ENCODE measurements at regions not wholly inside any gene's neighbourhood (a gene's known extent, or its start where the extent isn't known, plus 50 kb on each side); places are given as distances from the start of the nearest gene placed in this dataset.

DNA sequence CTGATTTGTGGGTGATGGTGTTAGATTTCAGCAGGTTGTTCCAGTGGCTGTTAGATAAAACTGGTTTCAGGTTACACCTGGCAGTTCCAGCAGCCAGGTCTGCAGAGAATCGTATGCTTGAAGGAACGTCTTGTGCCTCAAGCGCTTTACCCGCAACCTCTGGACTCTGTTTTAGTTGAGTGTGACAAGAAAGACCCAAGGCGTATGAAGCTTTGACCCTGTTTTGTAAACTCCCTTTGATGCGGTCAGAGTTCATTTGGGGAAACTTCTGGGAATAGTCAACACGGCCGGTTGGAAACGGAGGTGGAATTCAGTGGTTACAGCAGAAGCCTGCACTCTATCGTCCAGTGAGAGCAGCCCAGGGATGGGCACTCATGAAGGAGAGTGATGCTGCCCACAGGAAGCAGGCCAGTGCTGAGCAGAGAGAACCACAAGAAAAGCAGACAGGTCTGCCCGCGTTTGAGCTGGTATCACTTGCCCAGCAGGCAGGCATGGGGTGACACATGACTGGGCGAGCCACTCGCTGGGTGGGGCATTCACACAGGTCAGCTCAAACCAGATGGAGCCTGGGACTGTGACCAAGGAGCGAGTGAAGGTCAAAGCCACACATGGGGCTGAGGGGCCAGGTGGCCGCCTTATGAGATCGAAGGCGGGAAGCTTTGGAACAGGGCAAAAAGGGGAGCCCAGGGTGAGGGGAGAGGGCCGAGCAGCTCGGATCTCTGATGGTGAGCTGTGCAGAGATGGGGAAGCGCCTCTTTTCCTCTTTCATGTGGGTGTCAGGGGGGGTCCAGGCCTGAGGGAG is 99.6 kb upstream of the MBOAT2 start:
- Histone ChIP-seq H3K36me3 (replicated peaks; ENCODE audit: control insufficient read depth, insufficient read depth, low read length) (no peaks in the 10 kb centered on the region), H3K27me3 (ENCODE audit: control insufficient read depth, insufficient read depth, low read length) (no peaks in the 10 kb centered on the region), H3K4me3 (ENCODE audit: insufficient read depth, low read depth, low read length) (no peak overlapping the region)
- DNase-seq = peak; percentile 70

DNA sequence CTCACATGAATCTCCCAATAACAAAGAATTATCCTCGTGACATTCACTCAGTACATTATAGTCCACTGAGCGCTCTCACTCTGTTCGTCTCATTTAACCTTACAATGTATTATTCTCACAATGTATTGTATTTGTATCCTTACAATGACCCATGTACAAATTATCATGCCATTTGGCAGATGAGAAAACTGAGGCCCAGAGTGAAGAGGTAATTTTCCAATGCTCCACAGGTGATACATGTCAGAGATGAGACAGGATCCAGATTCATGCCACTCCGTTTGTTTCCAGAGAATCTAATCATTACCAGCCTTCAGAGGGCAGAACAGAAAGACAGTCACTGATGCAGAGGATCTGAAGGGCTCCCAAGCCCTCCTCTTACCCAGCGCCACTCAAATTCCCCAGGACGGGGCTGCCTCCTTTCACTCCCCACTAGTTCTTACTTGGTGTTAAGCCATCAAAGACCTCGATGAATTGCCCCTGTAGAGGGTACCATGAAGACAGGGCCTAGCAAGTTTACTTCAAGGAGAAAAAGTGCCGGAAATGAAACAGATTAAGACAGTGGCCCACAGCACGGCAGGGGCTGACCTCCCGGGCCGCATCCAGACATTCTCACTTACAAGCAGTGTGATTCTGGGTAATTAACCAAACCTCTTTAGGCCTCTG is 98.4 kb upstream of the MBOAT2 start:
- peak; percentile 32 for DNase-seq
- H3K36me3 ChIP-seq (replicated peaks; ENCODE audit: control insufficient read depth, insufficient read depth, low read length) = no peaks in the 10 kb centered on the region
- H3K4me3 ChIP-seq (ENCODE audit: insufficient read depth, low read depth, low read length) = no peak overlapping the region
- no peaks in the 10 kb centered on the region for H3K27me3 ChIP-seq (ENCODE audit: control insufficient read depth, insufficient read depth, low read length)

DNA sequence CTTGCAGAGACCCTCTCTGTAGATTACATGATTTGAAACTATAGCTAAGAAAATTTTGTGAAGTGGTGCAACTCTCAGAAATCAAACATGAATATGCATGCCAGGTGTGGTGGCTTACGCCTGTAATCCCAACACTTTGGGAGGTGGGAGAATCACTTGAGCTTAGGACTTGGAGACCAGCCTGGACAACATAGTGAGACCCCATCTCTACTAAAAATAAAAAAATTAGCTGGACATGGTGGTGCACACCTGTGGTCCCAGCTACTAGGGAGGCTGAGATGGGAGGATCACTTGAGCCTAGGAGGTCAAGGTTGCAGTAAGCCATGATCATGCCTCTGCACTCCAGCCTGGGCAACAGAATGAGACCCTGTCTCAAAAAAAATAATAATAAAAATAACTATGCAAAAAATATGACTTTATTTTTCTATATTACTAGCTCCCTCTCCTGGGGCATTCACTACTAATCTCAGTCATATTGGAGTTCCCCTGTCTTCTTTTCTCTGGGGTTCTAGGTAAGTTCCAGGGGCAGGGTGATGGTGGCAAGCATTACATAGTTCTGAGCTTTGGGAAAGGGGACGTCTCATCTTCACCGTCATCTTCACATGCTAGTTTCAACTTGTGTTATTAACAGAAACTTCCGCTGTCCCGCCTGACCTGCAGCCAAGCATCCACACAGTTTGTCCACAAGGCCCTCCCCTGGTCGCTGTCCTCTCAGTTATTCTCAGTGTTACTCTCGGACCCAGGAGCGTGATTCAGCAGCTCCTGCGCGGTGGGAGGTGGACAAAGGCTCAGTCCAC is 96.8 kb upstream of the MBOAT2 start:
- H3K36me3 ChIP-seq (replicated peaks; ENCODE audit: control insufficient read depth, insufficient read depth, low read length) = no peaks in the 10 kb centered on the region
- no peak for DNase-seq

DNA sequence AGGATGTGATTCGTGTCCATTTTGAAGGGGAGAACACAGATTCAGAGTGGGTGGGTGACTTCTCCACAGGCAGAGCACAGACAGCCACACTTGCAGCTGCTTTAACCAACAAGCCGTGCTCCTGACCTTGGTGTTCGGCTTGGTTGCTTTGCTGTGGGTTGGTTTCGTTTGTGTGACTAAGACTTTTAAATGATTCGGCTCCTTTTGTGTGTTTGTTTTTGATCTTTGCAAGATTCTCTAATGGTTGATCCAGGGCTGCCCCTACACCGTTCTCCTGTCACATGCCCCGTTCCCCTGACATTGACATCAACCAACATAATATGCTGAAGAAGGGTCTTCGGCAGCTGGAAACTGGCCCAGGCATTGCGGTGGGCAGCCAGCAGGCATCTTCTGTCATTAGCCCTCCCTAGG is 95.9 kb upstream of the MBOAT2 start:
- Histone ChIP-seq H3K27me3 (ENCODE audit: control insufficient read depth, insufficient read depth, low read length) (no peaks in the 10 kb centered on the region), H3K36me3 (replicated peaks; ENCODE audit: control insufficient read depth, insufficient read depth, low read length) (no peaks in the 10 kb centered on the region), H3K4me3 (ENCODE audit: insufficient read depth, low read depth, low read length) (no peak overlapping the region)
- DNase-seq = peak; percentile 23

More for the DNA sequence above, 96.8 kb upstream of the MBOAT2 start:
- Histone ChIP-seq H3K27me3 (ENCODE audit: control insufficient read depth, insufficient read depth, low read length) (no peaks in the 10 kb centered on the region), H3K4me3 (ENCODE audit: insufficient read depth, low read depth, low read length) (no peak overlapping the region)

- no peaks in the 10 kb centered on the region for H3K36me3 ChIP-seq (replicated peaks; ENCODE audit: control insufficient read depth, insufficient read depth, low read length)
- H3K27me3 ChIP-seq (ENCODE audit: control insufficient read depth, insufficient read depth, low read length) = no peaks in the 10 kb centered on the region; the same call in 1 of the 2 replicates
- DNase-seq = peak; percentile 21
- H3K4me3 ChIP-seq (ENCODE audit: insufficient read depth, low read depth, low read length) = no peak overlapping the region
These were observed 94.4 kb upstream of the MBOAT2 start for GRCh38 chr2:9097892-9098291.

DNA sequence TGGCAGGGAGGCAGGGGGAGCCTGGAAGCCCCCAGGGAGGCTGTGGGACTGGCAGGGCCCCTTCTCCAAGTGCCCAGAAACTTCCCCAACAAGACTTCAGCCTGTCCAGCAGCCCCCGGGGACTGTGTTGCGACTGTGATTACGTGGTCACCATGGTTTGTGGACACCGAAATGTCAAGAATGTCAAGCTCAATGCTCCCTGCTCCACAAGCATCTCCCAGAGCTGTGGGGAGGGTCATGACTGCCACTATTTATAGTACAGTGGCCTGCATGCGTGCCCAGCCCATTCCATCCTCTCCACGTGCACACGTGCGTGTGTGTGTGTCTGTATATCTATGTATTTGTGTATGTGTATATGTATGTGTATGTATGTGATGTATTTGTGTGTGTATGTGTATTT is 93.8 kb upstream of the MBOAT2 start:
- no peak overlapping the region for H3K4me3 ChIP-seq (ENCODE audit: insufficient read depth, low read depth, low read length)
- H3K36me3 ChIP-seq (replicated peaks; ENCODE audit: control insufficient read depth, insufficient read depth, low read length) = no peaks in the 10 kb centered on the region
- H3K27me3 ChIP-seq (ENCODE audit: control insufficient read depth, insufficient read depth, low read length) = no peaks in the 10 kb centered on the region; the same call in 1 of the 2 replicates
- DNase-seq = peak; percentile 29

- Histone ChIP-seq H3K36me3 (replicated peaks; ENCODE audit: control insufficient read depth, insufficient read depth, low read length) (no peaks in the 10 kb centered on the region), H3K27me3 (ENCODE audit: control insufficient read depth, insufficient read depth, low read length) (no peaks in the 10 kb centered on the region; the same call in 1 of the 2 replicates), H3K4me3 (ENCODE audit: insufficient read depth, low read depth, low read length) (no peak overlapping the region)
- DNase-seq = peak; percentile 46
These were observed 93.3 kb upstream of the MBOAT2 start for GRCh38 chr2:9096761-9097160.

DNA sequence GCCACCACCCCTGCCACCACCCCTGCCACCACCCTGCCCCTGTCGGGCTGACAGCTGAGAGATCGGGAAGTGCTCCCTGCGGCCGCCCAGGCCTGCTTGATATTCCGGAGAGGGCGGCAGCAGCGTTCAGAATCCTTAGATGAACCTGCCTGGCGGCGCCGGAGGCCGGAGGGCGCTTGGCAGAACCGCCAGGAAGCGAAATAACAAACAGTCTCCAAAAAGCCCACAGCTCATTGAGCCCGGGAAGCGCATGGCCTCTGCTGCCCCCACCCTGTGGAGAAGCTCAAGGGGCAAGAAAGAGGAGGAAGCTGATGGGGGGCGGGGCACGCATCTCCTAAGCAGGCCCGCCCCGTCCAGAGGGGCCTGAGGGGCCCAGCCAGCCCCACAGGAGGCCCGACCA is 92.2 kb upstream of the MBOAT2 start:
- peak; percentile 91 for DNase-seq
- Histone ChIP-seq H3K27me3 (ENCODE audit: control insufficient read depth, insufficient read depth, low read length) (no peaks in the 10 kb centered on the region; the same call in 1 of the 2 replicates), H3K4me3 (ENCODE audit: insufficient read depth, low read depth, low read length) (no peak overlapping the region; the same call in 1 of the 2 replicates), H3K36me3 (replicated peaks; ENCODE audit: control insufficient read depth, insufficient read depth, low read length) (no peaks in the 10 kb centered on the region)

DNA sequence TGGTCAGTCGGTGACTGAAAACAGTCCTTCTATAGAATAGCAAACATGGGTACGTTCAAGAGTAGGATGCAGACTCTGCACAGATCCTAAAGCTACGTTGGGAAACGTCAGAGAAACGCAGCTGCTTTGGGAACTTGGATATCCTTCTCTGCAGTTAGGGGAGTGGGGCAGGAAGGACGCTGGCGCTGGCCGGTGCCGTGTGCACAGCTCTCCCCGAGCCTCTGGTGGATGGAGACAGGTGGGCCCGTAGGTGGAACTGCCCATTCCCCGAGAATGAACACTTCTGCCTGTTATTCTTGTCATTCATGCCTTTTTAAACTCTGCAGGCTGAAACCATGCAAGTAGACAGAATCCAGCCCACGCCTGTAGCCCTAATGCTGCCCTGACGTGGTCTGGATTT is 91.7 kb upstream of the MBOAT2 start:
- peak; percentile 53 for DNase-seq
- Histone ChIP-seq H3K27me3 (ENCODE audit: control insufficient read depth, insufficient read depth, low read length) (no peaks in the 10 kb centered on the region; the same call in 1 of the 2 replicates), H3K36me3 (replicated peaks; ENCODE audit: control insufficient read depth, insufficient read depth, low read length) (no peaks in the 10 kb centered on the region), H3K4me3 (ENCODE audit: insufficient read depth, low read depth, low read length) (no peak overlapping the region)

DNA sequence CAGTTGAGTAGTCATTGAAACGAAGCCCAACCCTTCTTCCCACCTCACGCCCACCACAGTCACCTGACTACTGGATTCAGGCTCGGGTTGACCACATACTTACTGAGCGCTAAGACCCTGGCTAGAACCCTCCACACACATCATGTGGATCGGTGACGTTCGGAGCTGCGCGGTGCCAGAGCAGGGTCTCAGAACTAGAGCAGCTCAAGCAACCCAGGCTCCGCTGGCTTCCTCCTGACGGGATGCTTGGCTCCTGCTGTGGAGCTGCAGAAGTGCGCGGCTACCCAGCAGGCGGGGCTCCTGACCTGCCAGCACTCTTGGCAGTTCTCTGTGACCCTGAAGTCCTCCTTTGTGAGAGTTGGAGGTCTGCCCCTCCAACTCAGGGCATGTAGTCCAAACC is 90.6 kb upstream of the MBOAT2 start:
- peak; percentile 55 for DNase-seq
- Histone ChIP-seq H3K27me3 (ENCODE audit: control insufficient read depth, insufficient read depth, low read length) (no peaks in the 10 kb centered on the region; the same call in 1 of the 2 replicates), H3K4me3 (ENCODE audit: insufficient read depth, low read depth, low read length) (no peak overlapping the region), H3K36me3 (replicated peaks; ENCODE audit: control insufficient read depth, insufficient read depth, low read length) (no peaks in the 10 kb centered on the region)

GRCh38 chr2:9093324-9093723 is 89.8 kb upstream of the MBOAT2 start:
- Histone ChIP-seq H3K27me3 (ENCODE audit: control insufficient read depth, insufficient read depth, low read length) (no peaks in the 10 kb centered on the region; the same call in 1 of the 2 replicates), H3K4me3 (ENCODE audit: insufficient read depth, low read depth, low read length) (no peak overlapping the region), H3K36me3 (replicated peaks; ENCODE audit: control insufficient read depth, insufficient read depth, low read length) (no peaks in the 10 kb centered on the region)
- DNase-seq = no peak

DNA sequence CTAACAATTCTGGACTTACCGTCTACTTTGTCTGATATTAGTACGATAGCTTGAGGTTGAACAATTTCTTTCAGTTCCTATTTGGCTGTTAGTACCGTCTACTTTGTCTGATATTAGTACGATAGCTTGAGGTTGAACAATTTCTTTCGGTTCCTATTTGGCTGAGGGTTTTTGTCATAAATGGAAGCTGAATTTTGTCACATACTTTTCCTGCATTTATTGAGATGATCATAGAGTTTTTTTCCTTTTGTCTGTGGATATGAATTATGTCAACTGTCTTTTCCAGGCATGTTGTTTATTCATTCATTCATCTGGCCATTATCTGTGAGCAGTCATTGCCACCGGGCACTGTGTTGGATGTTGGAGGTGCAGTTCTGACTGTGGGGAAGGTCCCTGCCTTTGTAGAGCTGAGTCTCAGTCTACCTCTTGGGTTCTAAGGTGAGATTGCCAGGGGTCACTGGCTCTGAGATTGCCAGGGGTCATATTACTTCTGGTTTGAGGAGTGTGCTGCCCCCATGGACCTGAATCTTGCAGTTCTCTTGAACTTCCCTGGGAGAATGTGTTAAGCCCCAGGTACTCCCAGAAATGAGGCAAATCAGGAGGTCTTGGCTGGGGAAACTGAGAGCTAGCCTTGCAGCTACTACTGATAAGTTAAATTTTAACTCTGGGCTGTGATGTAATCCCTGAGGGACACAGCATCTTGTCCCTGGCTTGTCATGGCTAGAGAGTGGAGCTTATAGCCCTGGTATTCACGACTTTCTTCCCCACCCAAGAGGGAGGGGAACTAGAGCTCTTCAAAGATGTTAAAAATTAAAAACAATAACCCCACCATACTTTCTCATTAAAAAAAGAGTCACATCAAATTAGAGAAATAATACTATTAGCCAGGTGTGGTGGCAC is 89.1 kb upstream of the MBOAT2 start:
- no peaks in the 10 kb centered on the region; the same call in 1 of the 2 replicates for H3K27me3 ChIP-seq (ENCODE audit: control insufficient read depth, insufficient read depth, low read length)
- no peaks in the 10 kb centered on the region for H3K36me3 ChIP-seq (replicated peaks; ENCODE audit: control insufficient read depth, insufficient read depth, low read length)
- DNase-seq = no peak
- H3K4me3 ChIP-seq (ENCODE audit: insufficient read depth, low read depth, low read length) = no peak overlapping the region

GRCh38 chr2:9091811-9092210 is 88.3 kb upstream of the MBOAT2 start:
- DNase-seq = no peak
- Histone ChIP-seq H3K4me3 (ENCODE audit: insufficient read depth, low read depth, low read length) (no peak overlapping the region), H3K27me3 (ENCODE audit: control insufficient read depth, insufficient read depth, low read length) (no peaks in the 10 kb centered on the region; the same call in 1 of the 2 replicates), H3K36me3 (replicated peaks; ENCODE audit: control insufficient read depth, insufficient read depth, low read length) (no peaks in the 10 kb centered on the region)

- DNase-seq = no peak
These were observed 86.3 kb upstream of the MBOAT2 start for GRCh38 chr2:9089831-9090230.

More at GRCh38 chr2:9089831-9090230, 86.3 kb upstream of the MBOAT2 start:
- no peak overlapping the region for H3K4me3 ChIP-seq (ENCODE audit: insufficient read depth, low read depth, low read length)
- H3K27me3 ChIP-seq (ENCODE audit: control insufficient read depth, insufficient read depth, low read length) = no peaks in the 10 kb centered on the region; the same call in 1 of the 2 replicates
- no peaks in the 10 kb centered on the region for H3K36me3 ChIP-seq (replicated peaks; ENCODE audit: control insufficient read depth, insufficient read depth, low read length)

All from H7 (cell line).